Loucy (cell line): ENCODE measurements at regions not wholly inside any gene's neighbourhood (a gene's known extent, or its start where the extent isn't known, plus 50 kb on each side); places are given as distances from the start of the nearest gene placed in this dataset.

Source experiments
- CTCF ChIP-seq: fragments of 200-600 bp; sonication (generic); conservative IDR thresholded peaks from 2 replicates; pipeline ENCODE4 v1.5.1; 2014; ENCODE audit warnings: mild to moderate bottlenecking, antibody characterized with exemption, low read length
- EZH2phosphoT487 ChIP-seq: fragments of 200-600 bp; IDR thresholded peaks from 2 replicates; pipeline ENCODE4 v1.6.1; 2018; ENCODE audit warnings: antibody characterized with exemption, mild to moderate bottlenecking, moderate library complexity, borderline replicate concordance

GRCh38 chr3:86451749-86452148 lies 539.2 kb downstream of the VGLL3 start:
- TF ChIP-seq EZH2phosphoT487 (no peak), CTCF (no peak)
